H1 (cell line): ENCODE measurements at regions not wholly inside any gene's neighbourhood (a gene's known extent, or its start where the extent isn't known, plus 50 kb on each side); places are given as distances from the start of the nearest gene placed in this dataset.

Source experiments
- JUN ChIP-seq: IDR thresholded peaks from 2 replicates; pipeline ENCODE4 v1.6.1; 2011; ENCODE audit warnings: low read depth, mild to moderate bottlenecking, improper control_type of control experiment, low read length
- MAX ChIP-seq: IDR thresholded peaks from 2 replicates; pipeline ENCODE4 v1.6.1; 2012; ENCODE audit warnings: inconsistent platforms
- SP1 ChIP-seq: IDR thresholded peaks from 2 replicates; pipeline ENCODE4 v1.6.1; 2011; ENCODE audit warnings: low read depth, low read length

- no peak for TF ChIP-seq JUN
- no peak for TF ChIP-seq SP1
- TF ChIP-seq MAX: no peak
- TF ChIP-seq, all 59 proteins: peak for 0
Observed at GRCh38 chr22:47796128-47796908, 1033.9 kb downstream of the TBC1D22A start (continued).
